ENCODE measurements at regions not wholly inside any gene's neighbourhood (a gene's known extent, or its start where the extent isn't known, plus 50 kb on each side); places are given as distances from the start of the nearest gene placed in this dataset.

- TF ChIP-seq CTCF (IDR thresholded peaks at IDR 0.05) (no peak), POLR2AphosphoS5 (IDR thresholded peaks at IDR 0.05) (no peak), POLR2A (IDR thresholded peaks at IDR 0.05) (no peak)
- H3K4me3 ChIP-seq: no peak overlapping the region
- WGBS: 86% methylated on average over 5 of the region's 5 CpGs
- no peak overlapping the region for H3K27ac ChIP-seq
- H3K36me3 ChIP-seq: no peaks in the 10 kb centered on the region
- H3K9me3 ChIP-seq: no peaks in the 10 kb centered on the region
- H3K27me3 ChIP-seq (replicated peaks; ENCODE audit: insufficient read depth): no peaks in the 10 kb centered on the region
- H3K4me1 ChIP-seq (replicated peaks): no peaks in the 10 kb centered on the region
- no peak for DNase-seq (ENCODE audit: low spot score)
- intact Hi-C loops (cut with DNase I): no loop called here
Measured at GRCh38 chr3:116981089-116981488, 271.5 kb downstream of the TUSC7 start.

- intact Hi-C loops (cut with DNase I): no loop called here
- H3K4me3 ChIP-seq: no peak overlapping the region
- no peaks in the 10 kb centered on the region for H3K27me3 ChIP-seq (replicated peaks; ENCODE audit: insufficient read depth)
- no peak for TF ChIP-seq POLR2AphosphoS5 (IDR thresholded peaks at IDR 0.05)
- no peak for TF ChIP-seq CTCF (IDR thresholded peaks at IDR 0.05)
- TF ChIP-seq POLR2A (IDR thresholded peaks at IDR 0.05): no peak
- no peak overlapping the region for H3K27ac ChIP-seq
- H3K36me3 ChIP-seq: no peaks in the 10 kb centered on the region
- no peaks in the 10 kb centered on the region for H3K9me3 ChIP-seq
- H3K4me1 ChIP-seq (replicated peaks): no peaks in the 10 kb centered on the region
- no peak for DNase-seq (ENCODE audit: low spot score)
Measured at GRCh38 chr3:116984301-116984700, 274.7 kb downstream of the TUSC7 start.

- TF ChIP-seq POLR2A (IDR thresholded peaks at IDR 0.05): no peak
- no peak for TF ChIP-seq POLR2AphosphoS5 (IDR thresholded peaks at IDR 0.05)
- no peak for TF ChIP-seq CTCF (IDR thresholded peaks at IDR 0.05)
- Histone ChIP-seq H3K36me3 (no peaks in the 10 kb centered on the region), H3K27me3 (replicated peaks; ENCODE audit: insufficient read depth) (no peaks in the 10 kb centered on the region), H3K4me1 (replicated peaks) (no peaks in the 10 kb centered on the region), H3K9me3 (no peaks in the 10 kb centered on the region), H3K4me3 (no peak overlapping the region), H3K27ac (no peak overlapping the region)
- intact Hi-C loops (cut with DNase I): no loop called here
- DNase-seq (ENCODE audit: low spot score): no peak
- 46% methylated on average over 3 of the region's 3 CpGs for WGBS
Measured at GRCh38 chr3:116994351-116994879, 284.8 kb downstream of the TUSC7 start.

GRCh38 chr3:117003501-117003900 lies 293.9 kb downstream of the TUSC7 start:
- intact Hi-C loops (cut with DNase I): no loop called here

More at GRCh38 chr3:117003501-117003900, 293.9 kb downstream of the TUSC7 start:
- DNase-seq (ENCODE audit: low spot score): no peak
- Histone ChIP-seq H3K9me3 (no peaks in the 10 kb centered on the region), H3K36me3 (no peaks in the 10 kb centered on the region), H3K4me3 (no peak overlapping the region), H3K4me1 (replicated peaks) (no peaks in the 10 kb centered on the region), H3K27me3 (replicated peaks; ENCODE audit: insufficient read depth) (no peaks in the 10 kb centered on the region), H3K27ac (no peak overlapping the region)
- TF ChIP-seq CTCF (IDR thresholded peaks at IDR 0.05) (no peak), POLR2A (IDR thresholded peaks at IDR 0.05) (no peak), POLR2AphosphoS5 (IDR thresholded peaks at IDR 0.05) (no peak)

Measured in prostate gland (tissue), 2 donors.